ENCODE measurements at regions not wholly inside any gene's neighbourhood (a gene's known extent, or its start where the extent isn't known, plus 50 kb on each side); places are given as distances from the start of the nearest gene placed in this dataset.

GRCh38 chr10:113340282-113340681 is 212.6 kb upstream of the HABP2 start:
- no peak for TF ChIP-seq POLR2A (IDR thresholded peaks at IDR 0.05; ENCODE audit: low read depth, low read length)
- TF ChIP-seq POLR2AphosphoS5 (IDR thresholded peaks at IDR 0.05; ENCODE audit: low read depth, low read length), result no peak
- TF ChIP-seq TAF1 (IDR thresholded peaks at IDR 0.05; ENCODE audit: low read depth, low read length), result no peak
- no peak for TF ChIP-seq SPI1 (IDR thresholded peaks at IDR 0.05; ENCODE audit: low read depth, low read length)

Measured in GM12891 (cell line).